SK-MEL-5 (cell line): ENCODE measurements at regions not wholly inside any gene's neighbourhood (a gene's known extent, or its start where the extent isn't known, plus 50 kb on each side); places are given as distances from the start of the nearest gene placed in this dataset.
"Not testable (repeated sequence)": the region's sequence is repeated elsewhere in the genome, so short reads cannot be mapped to it uniquely, and the experiment has no call there.

Experiments
- DNase-seq: peaks from one replicate; pipeline ENCODE4 v3.0.0-alpha.2; 2016; ENCODE audit warnings: low read depth, low spot score
- in situ Hi-C: cut with HindIII; loops from 2 replicates; pipeline ENCODE4 v1.10.0; 2016; ENCODE audit warnings: low sequenced_read_pairs, high pct_unique_total_duplicates, low pct_unique_long_range_greater_than_20kb

- in situ Hi-C loops: no loop called here
- DNase-seq: no peak
Observed at GRCh38 chr5:112555691-112556090, 136.6 kb upstream of the EPB41L4A start.

GRCh38 chr5:112559501-112559900, 140.4 kb upstream of the EPB41L4A start:
- DNase-seq, in situ Hi-C loops: not testable (repeated sequence)

- DNase-seq: no peak
- in situ Hi-C loops: no loop called here
Observed at GRCh38 chr5:112560371-112560770, 141.3 kb upstream of the EPB41L4A start.

- DNase-seq: no peak
- in situ Hi-C loops: no loop called here
Observed at GRCh38 chr5:112563169-112563826, 144.2 kb upstream of the EPB41L4A start.

GRCh38 chr5:112566251-112566650, 147.2 kb upstream of the EPB41L4A start:
- no peak for DNase-seq
- in situ Hi-C loops: no loop called here

GRCh38 chr5:112569596-112569995, 150.5 kb upstream of the EPB41L4A start:
- DNase-seq: no peak
- in situ Hi-C loops: no loop called here

GRCh38 chr5:112570708-112571444, 151.8 kb upstream of the EPB41L4A start:
- in situ Hi-C loops: no loop called here
- no peak for DNase-seq

- in situ Hi-C loops: no loop called here
- DNase-seq: no peak
Observed at GRCh38 chr5:112573441-112573840, 154.4 kb upstream of the EPB41L4A start.

- in situ Hi-C loops: no loop called here
Observed at GRCh38 chr5:112574536-112574935, 155.5 kb upstream of the EPB41L4A start.

GRCh38 chr5:112576298-112576925, 157.3 kb upstream of the EPB41L4A start:
- in situ Hi-C loops: no loop called here

More at GRCh38 chr5:112574536-112574935, 155.5 kb upstream of the EPB41L4A start:
- no peak for DNase-seq

GRCh38 chr5:112579599-112580170, 158.0 kb upstream of the APC start:
- DNase-seq: no peak

More at GRCh38 chr5:112576298-112576925, 157.3 kb upstream of the EPB41L4A start:
- DNase-seq: no peak

GRCh38 chr5:112581811-112582320, 155.8 kb upstream of the APC start:
- in situ Hi-C loops: no loop called here
- no peak for DNase-seq

More at GRCh38 chr5:112579599-112580170, 158.0 kb upstream of the APC start:
- in situ Hi-C loops: no loop called here

GRCh38 chr5:112583166-112583565, 154.5 kb upstream of the APC start:
- DNase-seq: no peak
- in situ Hi-C loops: no loop called here

GRCh38 chr5:112584781-112585180, 152.9 kb upstream of the APC start:
- in situ Hi-C loops: no loop called here

GRCh38 chr5:112586596-112587062, 151.1 kb upstream of the APC start:
- no peak for DNase-seq
- in situ Hi-C loops: no loop called here

More at GRCh38 chr5:112584781-112585180, 152.9 kb upstream of the APC start:
- DNase-seq: no peak

- DNase-seq, in situ Hi-C loops: not testable (repeated sequence)
Observed at GRCh38 chr5:112590858-112591257, 146.8 kb upstream of the APC start.

- in situ Hi-C loops: no loop called here
- DNase-seq: no peak
Observed at GRCh38 chr5:112594095-112594850, 143.4 kb upstream of the APC start.
